ENCODE measurements at regions not wholly inside any gene's neighbourhood (a gene's known extent, or its start where the extent isn't known, plus 50 kb on each side); places are given as distances from the start of the nearest gene placed in this dataset.

DNA sequence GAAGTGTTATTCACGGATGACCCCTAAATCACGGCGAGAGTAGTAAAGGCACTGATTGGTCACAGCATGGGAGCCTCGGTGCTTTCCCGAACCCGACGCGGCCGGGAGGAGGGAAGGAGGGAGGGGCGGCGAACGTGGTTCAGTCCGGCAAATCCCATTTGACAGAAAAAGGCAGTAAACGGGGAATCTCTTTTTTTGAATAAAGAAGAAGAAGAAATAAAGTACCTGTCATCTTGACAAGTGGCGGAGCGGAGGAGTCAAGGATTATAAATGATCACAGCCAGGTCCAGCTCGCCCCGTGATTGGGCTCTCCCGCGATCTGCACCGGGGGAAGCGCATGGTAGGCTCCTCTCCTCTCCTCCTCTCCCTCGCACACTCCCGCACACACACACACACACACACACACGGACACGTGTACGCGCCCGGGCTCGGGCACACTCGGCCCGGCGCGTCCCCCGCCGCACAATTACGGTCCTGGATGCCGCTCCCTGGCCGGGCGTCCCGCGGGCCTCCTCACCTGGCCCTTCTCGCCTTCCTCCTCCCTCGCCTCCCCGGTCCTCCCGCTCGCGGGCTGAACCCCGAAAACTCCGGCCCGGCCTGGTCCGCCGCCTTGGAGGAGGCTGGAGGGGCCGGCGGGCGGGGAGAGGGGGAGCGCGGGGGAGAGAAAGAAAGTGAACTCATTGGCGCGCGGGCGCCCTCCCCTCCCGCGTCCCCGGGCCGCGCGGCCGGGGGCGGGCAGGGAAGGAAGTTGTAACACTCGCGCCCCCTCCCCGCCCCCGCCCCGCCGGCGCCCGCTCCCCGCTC is 99.2 kb upstream of the TENM3 start:
- DNase-seq (ENCODE audit: low read depth), result no peak

DNA sequence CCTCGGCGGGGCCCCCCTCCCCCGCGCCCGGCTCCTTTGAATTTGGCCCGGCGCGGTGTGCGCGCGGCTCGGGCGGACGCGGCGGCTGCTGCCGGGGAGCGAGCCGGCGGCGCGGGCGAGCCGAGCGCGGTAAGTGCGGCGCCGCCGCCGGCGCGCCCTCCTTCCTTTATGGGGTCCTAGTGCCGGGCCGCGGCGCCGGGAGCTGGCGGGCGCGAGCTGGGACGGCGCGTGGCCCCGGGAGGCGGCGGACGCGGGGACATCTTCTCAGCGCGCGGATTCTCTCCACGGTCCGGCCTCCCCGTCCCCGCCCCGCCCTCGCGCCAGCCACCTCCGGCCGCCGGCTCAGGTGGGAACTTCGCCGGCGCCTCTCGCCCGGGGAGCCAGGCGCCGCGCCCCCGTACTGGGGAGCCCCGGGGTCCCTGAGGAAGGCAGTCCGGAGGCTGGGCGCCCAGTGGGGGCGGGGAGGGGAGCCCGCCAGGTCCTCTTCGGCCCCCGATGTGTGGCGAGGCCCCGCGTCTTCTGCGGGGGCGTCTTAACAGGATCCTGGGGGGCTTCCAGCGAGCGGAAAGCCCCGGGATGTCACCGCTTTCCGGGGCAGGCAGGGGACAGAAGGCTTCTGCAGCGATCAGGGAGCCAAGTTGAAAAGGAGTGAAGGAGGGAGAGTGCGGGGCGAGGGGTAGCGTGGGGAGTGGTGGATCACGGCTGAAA is 98.4 kb upstream of the TENM3 start:
- DNase-seq (ENCODE audit: low read depth), result no peak

DNA sequence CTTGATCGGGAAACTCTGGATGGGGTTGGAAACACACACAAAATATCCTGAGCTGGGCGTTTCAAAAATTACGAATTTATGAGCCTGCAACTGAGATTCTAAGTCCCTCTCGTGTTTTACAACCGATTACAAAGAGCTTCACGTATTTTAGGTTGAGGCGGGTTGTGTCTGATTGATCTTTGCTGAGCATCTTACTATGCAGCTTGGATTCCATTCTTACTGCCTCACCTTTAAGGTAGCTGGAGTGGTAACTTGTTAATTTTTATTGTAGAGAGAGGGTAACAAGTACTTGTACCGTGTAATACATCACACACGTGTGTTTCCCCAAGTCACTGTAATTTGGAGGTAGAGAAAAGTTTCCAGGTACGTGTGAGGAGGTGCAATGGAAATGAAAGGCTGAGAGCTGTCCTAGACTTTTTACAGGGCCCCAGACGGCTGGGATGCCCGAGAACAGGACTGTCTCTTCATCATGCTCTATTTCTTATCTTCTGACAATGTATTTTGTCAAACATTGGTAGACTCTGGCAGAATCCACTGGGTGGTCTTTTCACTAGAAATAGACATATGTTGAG is 97.8 kb upstream of the TENM3 start:
- no peak for DNase-seq (ENCODE audit: low read depth)

DNA sequence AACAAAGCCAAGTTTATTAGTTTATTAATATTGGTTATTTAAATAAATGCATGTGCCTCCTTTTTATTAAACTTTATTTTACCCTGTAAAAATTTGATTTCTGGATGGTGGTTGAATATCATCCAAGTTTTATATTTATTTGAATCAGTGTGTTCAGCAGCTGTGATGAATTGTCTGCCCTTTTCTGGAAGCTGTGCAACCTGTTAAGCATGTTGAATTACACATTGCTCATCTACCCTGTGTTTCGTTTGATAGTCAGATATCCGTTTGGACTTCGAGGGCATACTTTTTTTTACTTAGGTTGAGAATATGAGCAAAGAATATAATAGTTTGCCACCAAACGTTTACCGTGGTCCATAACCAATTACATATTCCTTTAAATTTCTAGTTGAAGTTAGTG is 95.8 kb upstream of the TENM3 start:
- no peak for DNase-seq (ENCODE audit: low read depth)

DNA sequence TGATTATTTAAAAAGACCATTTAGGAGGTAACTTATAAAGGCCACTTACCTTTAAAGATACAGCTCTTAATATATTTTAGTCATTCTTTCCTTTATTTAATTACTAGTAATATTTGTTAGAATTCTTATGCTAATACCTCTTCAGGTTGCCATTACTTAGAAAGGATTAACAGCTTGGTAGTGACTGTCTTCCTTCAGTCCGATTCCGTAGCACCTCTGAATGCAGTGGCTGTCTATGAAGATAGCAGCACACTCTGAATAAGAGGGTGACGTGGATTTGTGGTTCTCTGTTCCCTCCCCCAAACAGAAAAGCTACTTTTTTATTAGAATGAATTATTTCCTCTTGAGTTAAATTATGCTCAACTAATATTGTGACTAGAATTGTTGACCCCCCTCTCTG is 92.6 kb upstream of the TENM3 start:
- no peak for DNase-seq (ENCODE audit: low read depth)

DNA sequence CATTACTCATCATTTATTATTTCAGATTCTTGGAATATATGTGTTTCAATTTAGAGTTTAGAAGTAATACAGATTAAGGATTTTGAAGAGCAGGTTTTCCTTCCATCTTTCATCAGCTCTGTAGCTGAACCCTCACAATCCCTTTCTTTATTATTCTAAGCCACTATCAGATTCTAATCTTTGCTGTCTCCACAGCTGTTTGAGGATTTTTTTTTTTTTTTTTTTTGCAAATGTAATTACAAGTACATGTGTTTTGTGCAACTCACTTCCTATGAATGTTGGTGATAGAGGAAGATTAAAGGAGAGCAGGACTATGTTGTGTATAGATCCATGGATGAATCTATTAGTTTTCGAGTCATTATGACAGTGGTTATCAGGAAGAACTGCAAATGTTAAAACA is 87.4 kb upstream of the TENM3 start:
- DNase-seq (ENCODE audit: low read depth), result no peak

DNA sequence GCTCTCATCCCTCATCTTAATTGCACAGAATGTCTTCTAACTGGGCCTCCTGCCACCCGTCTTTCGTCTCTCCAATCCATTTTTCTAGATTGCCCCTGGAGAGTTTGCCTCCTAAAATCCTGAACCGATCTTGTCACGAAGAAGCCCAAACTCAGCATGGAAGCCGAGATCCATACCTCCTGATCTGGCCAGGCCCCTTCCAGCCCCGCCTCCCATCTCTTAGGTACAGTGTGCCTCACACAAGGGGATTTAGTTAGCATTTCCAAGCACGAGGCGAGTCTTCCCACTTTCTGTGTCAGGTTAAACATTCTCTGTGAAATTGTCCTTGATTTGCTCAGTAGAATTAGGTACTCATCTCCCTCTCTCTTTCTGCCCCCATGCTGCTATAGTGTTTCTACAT is 80.0 kb upstream of the TENM3 start:
- DNase-seq (ENCODE audit: low read depth), result no peak

DNA sequence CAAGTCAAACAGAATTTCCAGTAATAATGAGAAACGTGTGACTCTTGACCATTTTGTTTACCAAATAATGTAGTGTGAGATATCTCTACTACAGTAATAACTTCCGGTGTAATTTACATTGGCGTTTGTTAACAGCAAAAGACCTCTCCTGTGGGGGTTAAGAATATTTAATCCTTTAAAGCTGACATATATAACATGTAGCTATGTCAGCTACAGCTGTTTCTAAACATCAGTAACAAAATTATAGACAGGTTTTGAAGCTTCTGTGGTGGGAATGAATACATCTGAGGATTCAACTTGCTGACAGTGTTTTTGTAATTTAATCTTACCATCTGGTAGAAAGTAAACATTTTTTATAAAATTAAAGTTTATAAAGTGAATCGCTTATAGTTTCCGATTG is 73.6 kb upstream of the TENM3 start:
- no peak for DNase-seq (ENCODE audit: low read depth)

DNA sequence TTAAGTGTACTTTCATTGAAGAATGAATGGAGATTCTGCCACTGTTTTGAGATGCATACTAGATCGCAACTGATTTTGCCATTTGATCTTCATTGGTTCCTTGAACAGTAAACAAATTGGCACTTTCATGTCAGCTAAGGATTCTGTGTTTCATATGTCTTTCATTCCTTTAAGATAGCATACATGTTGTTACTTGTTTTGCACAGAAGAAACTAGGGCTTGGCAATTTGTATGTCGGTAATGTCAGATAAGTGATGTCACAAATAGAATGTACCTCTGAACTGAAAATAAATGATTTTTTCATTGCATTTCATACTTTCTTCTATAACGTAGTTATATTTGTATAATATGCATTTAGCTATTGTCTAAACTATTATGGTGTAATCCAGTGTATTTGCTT is 73.2 kb upstream of the TENM3 start:
- DNase-seq (ENCODE audit: low read depth), result no peak

DNA sequence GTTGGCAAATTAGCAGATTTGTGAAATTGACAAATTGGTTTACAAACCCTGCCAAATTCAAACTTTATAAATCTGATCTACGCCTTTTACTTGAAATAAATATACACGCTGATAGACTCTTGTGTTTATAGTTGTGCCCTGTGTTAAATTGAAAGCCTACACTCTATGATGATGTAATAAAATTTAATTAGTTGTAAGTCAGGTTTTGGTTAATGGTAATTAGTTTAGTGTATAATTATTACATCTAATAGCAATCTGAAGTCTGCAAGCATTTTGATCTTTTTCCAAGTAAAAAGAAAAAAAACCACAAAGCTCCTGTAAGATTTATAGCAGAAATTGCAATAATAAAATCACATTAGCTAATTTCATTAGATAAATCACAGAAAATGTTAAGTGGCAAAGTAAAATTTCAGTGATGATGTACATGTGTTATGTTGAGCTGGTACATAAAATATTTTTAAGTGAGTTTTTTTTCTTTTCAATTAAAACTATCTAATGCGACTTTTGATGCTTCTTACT is 72.7 kb upstream of the TENM3 start:
- no peak for DNase-seq (ENCODE audit: low read depth)

DNA sequence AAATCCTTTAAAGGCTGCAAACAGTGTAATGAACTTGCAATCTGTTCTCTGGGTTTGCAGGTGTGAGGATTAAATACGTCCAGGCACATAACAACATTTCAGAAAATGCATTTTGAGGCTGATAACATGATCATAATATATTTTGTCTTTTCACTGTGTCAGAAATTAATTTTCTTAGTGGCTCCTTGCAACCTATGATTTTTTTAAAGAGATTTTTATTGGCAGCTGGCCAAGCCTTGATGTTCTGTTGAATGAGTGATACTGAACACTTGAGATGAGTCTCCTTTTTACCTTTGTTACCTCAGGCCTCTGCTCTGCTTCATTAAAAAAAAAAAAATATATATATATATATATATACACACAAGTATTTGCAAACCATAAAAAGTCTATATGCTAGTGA is 68.2 kb upstream of the TENM3 start:
- DNase-seq (ENCODE audit: low read depth), result no peak

DNA sequence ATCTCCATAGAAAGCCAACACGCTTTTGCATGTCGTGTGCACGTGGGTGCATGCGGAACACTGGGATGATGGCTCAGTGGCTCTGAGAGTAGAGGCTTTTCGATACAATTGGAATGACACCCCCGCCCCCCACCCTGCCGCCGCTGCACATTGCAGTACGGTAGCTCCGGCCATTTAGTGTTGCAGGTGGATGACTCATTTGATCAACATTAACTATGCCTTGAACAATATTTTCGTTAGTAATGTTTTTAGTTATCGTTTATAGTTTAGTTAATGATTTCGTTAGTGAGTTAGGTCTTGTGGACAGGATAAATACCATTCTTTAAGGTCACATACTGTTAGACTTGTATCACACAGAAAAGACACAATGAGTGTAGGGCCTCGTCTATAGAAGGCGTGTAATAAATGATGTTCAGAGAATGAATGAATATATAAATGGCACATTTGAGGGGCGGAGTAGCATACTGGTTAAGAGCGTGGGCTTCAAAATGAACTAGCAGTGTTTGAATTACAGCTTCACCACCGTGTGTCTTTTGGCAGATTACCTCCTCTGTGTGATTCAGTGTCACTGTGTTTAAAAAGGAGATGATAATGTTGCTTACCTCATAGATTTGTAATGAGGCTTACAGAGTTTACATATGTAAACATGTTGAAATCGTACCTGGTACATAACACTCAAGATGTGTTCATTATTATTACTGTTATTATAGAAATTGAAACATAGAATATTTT is 67.2 kb upstream of the TENM3 start:
- DNase-seq (ENCODE audit: low read depth), result no peak

DNA sequence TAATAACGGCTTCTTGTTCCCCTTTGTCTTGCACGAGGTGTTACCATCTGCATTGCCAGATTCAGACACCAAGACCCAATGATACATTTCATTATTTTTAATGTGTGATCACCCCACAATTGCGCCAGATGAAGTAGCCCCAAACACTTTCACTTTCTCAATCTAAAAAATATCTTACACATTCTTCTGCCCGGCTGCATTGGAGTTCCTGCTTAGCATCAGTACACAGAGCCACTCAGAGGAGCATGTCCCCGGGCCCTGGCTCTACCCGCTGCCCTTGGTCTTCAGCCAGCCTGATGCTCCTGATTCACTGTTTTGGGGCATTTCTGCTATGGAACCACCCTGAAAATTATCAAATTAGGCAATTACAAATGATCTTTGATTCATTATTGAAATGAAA is 66.0 kb upstream of the TENM3 start:
- no peak for DNase-seq (ENCODE audit: low read depth)

DNA sequence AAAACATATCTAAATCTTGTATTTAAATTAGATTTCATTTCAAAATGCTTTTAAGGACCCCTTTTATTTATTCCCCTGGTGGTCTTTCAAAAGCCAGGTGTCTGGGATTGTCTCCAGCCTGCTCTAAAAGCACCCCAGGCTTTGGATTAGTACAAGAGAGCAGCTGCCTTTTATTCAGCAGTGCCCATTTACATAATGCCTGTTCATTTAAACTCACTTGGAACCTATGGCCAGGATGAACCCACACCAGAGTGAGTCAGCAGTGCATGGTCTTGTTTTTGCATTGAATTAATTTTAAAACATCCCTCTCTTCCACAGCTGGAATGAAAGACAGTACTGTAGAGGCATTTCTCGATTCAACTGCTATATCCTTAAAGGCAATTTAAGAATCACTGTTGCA is 64.1 kb upstream of the TENM3 start:
- DNase-seq (ENCODE audit: low read depth), result no peak

DNA sequence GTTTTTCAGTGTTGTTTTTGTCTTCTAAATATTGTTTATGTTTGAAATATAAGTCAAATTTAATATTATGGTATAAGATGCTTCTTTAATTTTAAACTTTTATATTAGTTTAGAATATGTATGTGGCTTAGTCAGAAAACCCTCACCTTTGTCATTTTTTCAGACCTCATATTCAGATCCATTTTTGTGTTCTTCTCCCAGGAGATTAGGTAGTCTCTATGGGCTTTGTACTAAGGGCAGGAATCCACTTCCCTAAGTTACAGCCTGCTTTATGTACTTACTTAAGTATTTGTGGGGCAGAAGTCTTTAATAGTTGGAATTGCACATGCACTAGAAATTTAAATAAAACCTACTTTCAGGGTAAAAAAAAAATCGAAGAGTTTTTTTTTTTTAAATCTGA is 63.5 kb upstream of the TENM3 start:
- no peak for DNase-seq (ENCODE audit: low read depth)

DNA sequence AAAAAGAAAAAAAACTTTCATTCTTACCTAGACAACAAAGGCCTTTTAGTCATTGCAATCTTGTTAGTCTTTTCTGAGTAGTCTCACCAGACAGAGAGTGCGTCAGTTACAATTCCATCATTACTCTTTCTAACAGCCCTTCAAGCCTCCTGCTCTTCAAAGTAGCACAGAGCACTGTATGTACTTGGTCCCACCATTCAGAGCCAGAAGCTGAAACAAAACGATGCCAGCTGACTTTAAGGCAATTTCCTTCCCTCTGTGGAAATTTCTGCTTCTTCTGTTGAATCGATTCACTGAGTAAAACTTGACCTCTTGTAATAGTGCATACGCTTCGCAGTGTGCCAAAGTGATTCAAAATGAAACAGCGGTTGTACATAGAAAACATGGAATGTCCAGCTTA is 57.7 kb upstream of the TENM3 start:
- no peak for DNase-seq (ENCODE audit: low read depth)

DNA sequence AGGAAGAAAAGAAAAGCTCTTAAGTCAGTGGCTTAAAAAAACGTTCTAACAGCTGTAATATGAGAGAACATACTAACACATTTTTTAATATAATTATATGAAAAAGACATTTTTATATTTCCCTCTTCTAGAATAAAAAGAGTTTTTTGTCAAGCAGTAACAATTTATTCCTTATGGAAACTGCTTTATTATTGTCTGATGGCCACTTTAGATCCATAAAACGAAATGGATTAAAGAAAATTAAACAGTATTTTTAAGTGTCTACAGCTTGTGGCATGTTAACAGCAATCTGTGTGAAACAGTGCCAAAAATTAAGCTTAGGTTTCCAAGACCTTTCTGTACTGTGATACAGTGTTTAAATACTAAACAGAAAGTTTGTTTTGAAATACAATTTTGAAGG is 55.5 kb upstream of the TENM3 start:
- no peak for DNase-seq (ENCODE audit: low read depth)

DNA sequence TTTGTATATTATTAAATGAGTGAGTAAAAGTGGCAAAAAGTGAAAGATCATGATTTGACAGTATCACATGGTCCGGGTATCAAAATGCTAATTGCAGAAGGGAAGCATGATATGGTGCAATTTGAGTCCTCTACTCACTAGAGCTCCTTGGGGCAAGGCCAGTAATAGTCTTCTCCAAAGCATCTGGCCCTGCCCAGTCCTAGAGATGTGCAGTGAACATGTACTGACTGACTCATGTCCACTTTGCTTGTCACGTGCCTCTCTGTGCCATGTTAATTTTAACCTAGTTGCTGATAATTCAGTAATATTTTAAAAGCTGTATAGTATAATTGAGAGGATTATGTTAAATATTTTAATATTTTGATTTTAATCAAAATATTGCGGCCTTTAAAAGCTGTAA is 54.6 kb upstream of the TENM3 start:
- no peak for DNase-seq (ENCODE audit: low read depth)

DNA sequence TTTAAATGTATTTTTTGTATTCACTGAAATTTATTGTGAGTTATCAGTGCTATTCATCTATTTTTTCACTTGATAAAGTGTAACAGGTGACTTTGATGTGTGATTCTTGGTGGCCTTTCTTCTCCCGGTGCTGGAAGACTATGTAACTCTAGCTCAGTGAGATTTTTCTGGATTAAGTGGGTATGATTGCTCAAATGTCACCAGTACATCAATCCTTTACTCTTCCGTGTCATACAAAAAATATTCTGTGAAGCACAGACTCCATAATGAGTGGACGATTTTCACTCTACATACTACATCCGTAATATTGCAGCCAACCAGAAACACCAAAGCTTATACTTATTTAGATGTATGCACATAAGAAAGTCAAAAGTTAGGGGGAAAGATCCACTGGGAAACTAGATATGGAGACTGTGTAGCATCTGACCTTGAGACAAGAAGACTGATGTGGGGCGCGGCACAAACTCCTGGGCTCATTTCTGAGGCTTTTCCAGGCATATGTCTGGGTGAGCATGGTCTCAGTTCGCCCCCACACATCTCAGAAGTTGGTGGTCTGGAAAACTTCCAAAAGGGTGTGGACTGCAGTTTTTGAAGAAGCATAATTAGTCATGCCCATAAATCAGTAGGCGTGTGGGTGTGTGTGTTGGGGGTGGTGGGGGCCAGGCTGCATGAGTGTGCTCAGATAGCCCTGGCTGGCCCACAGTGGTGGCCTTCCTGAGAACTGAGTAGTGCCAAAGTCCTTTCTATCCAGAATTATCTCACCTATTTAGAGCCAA is 53.9 kb upstream of the TENM3 start:
- no peak for DNase-seq (ENCODE audit: low read depth)

DNA sequence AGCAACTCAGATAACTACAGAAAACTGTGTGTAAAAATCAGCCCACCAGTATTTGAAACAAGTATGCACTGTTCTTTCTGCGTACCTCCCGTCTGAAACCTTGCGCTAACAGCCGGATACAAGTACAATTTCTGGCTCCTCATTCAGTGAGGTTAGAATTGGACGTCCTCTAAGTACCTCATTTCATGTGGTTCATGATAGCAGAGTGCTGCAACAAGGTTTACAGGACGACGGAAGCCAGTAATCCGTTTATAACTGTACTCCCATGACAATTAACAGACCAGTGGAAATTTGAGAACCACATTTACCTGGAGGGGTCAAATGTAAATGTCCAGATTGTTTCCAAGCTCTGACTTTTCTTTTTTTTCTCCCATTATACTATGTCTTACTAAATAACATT is 52.9 kb upstream of the TENM3 start:
- DNase-seq (ENCODE audit: low read depth), result no peak

DNA sequence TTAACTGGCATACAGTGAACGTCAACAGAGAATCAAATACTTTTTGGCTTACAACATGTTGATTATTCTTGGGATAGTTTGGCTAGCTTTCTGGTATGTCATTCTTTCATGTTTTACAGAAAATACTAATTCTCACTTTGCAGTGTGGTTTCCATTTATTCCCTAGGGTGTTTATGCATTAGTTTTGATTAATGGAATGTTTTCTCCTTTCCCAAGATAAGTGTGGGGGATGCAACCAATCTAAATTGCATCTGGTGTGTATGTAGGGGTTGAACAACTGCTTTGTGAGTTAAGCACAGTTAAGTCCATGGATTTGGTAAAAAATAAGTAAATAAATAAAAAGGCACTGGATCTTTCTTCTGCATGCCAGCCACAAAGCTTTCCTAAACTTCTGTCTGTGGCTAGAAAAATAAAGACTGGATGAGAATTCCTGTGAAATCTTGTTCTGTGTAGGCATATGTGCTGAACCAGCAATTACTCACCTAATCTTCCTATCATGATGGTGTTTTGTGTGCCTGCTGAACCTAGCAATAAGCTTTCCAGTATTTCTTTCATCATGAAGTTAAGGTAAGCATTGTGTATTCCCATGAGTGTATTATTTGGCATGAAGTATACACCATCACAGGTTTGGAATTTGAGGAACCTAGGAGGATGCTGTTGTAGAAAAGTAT is 50.6 kb upstream of the TENM3 start:
- no peak for DNase-seq (ENCODE audit: low read depth)

Data from activated T-cell treated with anti-CD3 and anti-CD28 coated beads for 24 hours (primary cell).